AG10803 (cell line): ENCODE measurements at regions not wholly inside any gene's neighbourhood (a gene's known extent, or its start where the extent isn't known, plus 50 kb on each side); places are given as distances from the start of the nearest gene placed in this dataset.

Source experiments
- DNase-seq: peaks from one replicate; pipeline ENCODE4 v3.0.0; 2010; ENCODE audit warnings: low read depth
- H3K4me3 ChIP-seq: 2 replicates; pipeline ENCODE4 v1.5.1; 2011; ENCODE audit warnings: mild to moderate bottlenecking, low read length, control low read depth
- TF ChIP-seq, protein P1 (sequence below): conservative IDR thresholded peaks from 2 replicates; pipeline ENCODE4 v1.5.1; 2011; ENCODE audit warnings: mild to moderate bottlenecking, low read length, control low read depth, inconsistent platforms

DNA sequence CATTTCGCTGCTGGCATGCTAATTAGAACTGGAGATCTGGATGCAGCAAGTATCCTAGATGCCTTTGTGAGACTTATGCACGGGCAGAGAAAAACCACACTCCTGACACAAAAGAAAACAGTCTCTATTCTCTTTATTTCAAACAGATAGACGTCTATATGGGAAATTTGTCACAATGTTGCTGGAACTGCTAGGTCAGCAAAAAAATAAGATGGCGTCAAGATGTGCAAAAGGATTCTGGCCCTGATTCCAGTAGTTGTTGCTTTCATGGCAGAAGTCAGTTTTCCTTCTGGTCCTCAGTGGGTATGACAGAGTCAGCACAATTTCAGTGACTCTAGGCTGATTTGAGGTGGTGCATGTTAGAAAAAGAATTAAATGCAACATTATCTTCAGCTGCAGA lies 1068.0 kb downstream of the SLITRK5 start:
- TF ChIP-seq, protein P1, sequence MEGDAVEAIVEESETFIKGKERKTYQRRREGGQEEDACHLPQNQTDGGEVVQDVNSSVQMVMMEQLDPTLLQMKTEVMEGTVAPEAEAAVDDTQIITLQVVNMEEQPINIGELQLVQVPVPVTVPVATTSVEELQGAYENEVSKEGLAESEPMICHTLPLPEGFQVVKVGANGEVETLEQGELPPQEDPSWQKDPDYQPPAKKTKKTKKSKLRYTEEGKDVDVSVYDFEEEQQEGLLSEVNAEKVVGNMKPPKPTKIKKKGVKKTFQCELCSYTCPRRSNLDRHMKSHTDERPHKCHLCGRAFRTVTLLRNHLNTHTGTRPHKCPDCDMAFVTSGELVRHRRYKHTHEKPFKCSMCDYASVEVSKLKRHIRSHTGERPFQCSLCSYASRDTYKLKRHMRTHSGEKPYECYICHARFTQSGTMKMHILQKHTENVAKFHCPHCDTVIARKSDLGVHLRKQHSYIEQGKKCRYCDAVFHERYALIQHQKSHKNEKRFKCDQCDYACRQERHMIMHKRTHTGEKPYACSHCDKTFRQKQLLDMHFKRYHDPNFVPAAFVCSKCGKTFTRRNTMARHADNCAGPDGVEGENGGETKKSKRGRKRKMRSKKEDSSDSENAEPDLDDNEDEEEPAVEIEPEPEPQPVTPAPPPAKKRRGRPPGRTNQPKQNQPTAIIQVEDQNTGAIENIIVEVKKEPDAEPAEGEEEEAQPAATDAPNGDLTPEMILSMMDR, result no peak
- no peak for DNase-seq
- no peak overlapping the region for H3K4me3 ChIP-seq

DNA sequence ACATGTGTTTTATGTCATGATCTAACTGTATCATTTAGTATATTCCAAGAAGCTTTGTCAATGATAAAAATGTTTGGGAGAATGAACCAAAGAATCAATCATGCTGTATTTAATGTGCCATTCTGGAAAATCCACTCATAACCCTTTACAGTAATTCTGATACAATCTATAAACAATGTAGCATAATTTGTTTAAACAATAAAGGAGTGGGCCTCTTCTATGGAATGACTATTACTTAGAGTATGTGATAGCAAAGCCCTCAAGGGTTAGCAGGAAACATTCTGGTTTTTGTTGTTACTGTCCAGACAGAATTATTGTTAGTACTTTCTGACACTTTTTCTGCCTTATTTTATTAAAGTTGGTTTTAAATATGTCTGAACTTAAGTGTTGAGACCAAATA lies 1073.1 kb downstream of the SLITRK5 start:
- TF ChIP-seq, protein P1, result no peak
- H3K4me3 ChIP-seq, result no peak overlapping the region
- no peak for DNase-seq

DNA sequence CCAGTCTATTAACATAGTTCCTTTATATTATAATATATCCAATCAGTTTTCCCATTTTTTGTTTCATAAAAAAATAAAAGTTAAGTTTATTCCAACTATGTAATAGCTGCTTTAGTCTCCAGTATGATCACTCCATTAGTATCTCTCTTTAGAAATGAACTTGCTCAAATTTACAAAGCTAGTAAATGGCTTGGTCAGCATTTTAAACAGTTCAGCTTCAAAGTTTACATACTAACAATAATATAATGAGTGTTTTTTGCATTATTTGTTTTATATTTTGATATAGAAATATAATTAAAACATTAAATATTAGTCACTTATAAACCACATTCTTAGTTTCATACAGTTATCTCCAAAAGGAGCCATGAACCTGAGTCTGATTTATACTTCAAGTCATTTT lies 1073.8 kb downstream of the SLITRK5 start:
- TF ChIP-seq, protein P1, result no peak
- no peak for DNase-seq
- no peak overlapping the region for H3K4me3 ChIP-seq

DNA sequence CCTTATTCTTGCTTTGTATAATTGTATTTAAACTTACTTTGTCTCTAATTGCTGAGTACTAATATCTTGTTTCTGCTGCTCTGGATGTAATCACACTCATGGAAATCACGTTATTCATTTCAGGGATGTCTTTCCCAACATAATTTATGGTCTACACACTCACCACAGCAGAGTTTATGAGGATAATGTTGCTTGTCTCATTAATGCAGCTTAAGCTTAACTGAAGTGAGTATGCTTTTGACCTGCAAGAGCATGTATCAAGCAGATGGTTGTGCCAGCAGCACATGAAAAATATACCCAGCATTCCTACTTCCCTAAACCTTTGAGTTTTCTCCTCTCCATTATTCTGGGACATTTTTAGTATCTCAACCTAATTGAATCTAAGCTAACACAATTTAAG lies 1080.9 kb downstream of the SLITRK5 start:
- DNase-seq, result no peak
- TF ChIP-seq, protein P1, result no peak
- no peak overlapping the region for H3K4me3 ChIP-seq

DNA sequence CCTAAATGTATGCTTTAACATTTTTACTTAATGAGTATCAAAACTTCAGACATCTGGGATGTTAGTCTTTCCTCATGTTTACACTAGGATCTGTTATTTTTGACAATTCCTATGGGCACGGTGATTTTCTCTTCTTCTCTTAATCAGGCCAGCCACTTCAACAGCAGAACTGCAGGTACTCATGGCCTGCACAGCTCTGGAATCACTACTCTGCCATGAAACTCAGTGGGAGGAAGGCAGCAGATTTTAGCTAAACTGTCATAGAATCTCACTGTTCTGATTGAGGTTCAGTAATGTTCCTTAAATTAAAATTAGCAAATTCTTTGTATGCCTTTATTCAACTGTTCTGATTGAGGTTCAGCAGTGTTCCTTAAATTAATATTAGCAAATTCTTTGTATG lies 1083.0 kb downstream of the SLITRK5 start:
- TF ChIP-seq, protein P1, result no peak
- DNase-seq, result no peak
- no peak overlapping the region for H3K4me3 ChIP-seq

DNA sequence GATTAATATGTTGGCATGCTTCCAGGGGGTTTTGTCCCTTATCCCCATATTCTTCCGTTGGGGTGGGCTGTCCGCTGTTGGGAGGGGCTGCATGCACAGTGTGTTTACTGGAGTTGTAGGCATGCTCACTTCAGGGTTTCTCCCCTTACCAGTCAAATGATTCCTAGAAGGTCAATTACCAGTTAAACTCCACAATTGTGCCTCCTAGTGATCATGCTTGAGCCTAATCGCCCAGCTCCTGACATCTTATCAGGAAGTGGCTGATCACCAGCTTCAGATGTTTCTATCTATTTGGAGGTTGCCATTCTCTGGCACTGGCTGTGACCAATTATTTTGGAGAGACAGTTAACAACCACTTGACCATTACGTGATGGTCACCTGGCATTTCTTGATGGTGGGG lies 1090.0 kb downstream of the SLITRK5 start:
- DNase-seq, result no peak
- H3K4me3 ChIP-seq, result no peak overlapping the region
- TF ChIP-seq, protein P1, result no peak

DNA sequence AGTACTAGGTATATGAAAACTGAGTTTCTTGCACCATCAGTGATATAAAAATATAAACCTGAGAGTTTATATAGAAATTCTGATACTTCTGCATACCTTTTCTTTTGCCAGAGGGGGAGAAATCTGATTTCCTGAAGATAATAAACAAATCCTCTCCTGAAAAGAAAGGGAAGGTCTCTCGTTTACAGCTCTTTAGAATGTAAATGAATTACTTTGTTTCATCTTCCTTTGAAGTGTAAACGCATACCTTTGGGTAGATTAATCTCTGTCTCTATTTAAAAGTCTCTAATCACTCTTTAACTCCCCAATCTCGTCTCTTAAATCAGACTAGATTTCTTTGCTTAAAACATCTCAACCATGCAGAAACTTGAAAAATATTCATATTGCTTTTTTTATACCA lies 1092.9 kb downstream of the SLITRK5 start:
- H3K4me3 ChIP-seq, result no peak overlapping the region
- DNase-seq, result no peak
- TF ChIP-seq, protein P1, result no peak
